GM19463 (cell line): ENCODE measurements at regions not wholly inside any gene's neighbourhood (a gene's known extent, or its start where the extent isn't known, plus 50 kb on each side); places are given as distances from the start of the nearest gene placed in this dataset.
"Not testable (repeated sequence)": the region's sequence is repeated elsewhere in the genome, so short reads cannot be mapped to it uniquely, and the experiment has no call there.

ENCODE experiments used
- ATAC-seq: cut with Tn5 transposase; IDR thresholded peaks from one replicate; pipeline ENCODE4 v1.9.1; 2021; ENCODE audit warnings: mild to moderate bottlenecking, moderate library complexity; ENCODE audit not compliant: unreplicated experiment

- no peak for ATAC-seq
Observed at GRCh38 chr5:81830596-81830995, 79.7 kb upstream of the SSBP2 start.

GRCh38 chr5:81829242-81829641, 78.3 kb upstream of the SSBP2 start:
- no peak for ATAC-seq

GRCh38 chr5:81827500-81827899, 76.6 kb upstream of the SSBP2 start:
- no peak for ATAC-seq

GRCh38 chr5:81826128-81826527, 75.2 kb upstream of the SSBP2 start:
- no peak for ATAC-seq

GRCh38 chr5:81825237-81825636, 74.3 kb upstream of the SSBP2 start:
- no peak for ATAC-seq

- ATAC-seq, result not testable (repeated sequence)
Observed at GRCh38 chr5:81823736-81824135, 72.8 kb upstream of the SSBP2 start.

GRCh38 chr5:81820863-81821262, 70.0 kb upstream of the SSBP2 start:
- no peak for ATAC-seq

- ATAC-seq, result no peak
Observed at GRCh38 chr5:81820318-81820636, 69.4 kb upstream of the SSBP2 start.

GRCh38 chr5:81819556-81820317, 68.8 kb upstream of the SSBP2 start:
- no peak for ATAC-seq

- ATAC-seq, result no peak
Observed at GRCh38 chr5:81817980-81818379, 67.1 kb upstream of the SSBP2 start.

- no peak for ATAC-seq
Observed at GRCh38 chr5:81817086-81817485, 66.2 kb upstream of the SSBP2 start.

GRCh38 chr5:81815321-81815720, 64.4 kb upstream of the SSBP2 start:
- ATAC-seq, result no peak

GRCh38 chr5:81808106-81808505, 57.2 kb upstream of the SSBP2 start:
- ATAC-seq, result no peak

- no peak for ATAC-seq
Observed at GRCh38 chr5:81805086-81805485, 54.2 kb upstream of the SSBP2 start.

- no peak for ATAC-seq
Observed at GRCh38 chr5:81803812-81804211, 52.9 kb upstream of the SSBP2 start.

GRCh38 chr5:81802625-81803024, 51.7 kb upstream of the SSBP2 start:
- no peak for ATAC-seq

GRCh38 chr5:81802020-81802419, 51.1 kb upstream of the SSBP2 start:
- ATAC-seq, result no peak

GRCh38 chr5:81800797-81801196, 49.9 kb upstream of the SSBP2 start:
- ATAC-seq, result no peak
